Mucosa of gallbladder (tissue), 1 donor: ENCODE measurements at regions not wholly inside any gene's neighbourhood (a gene's known extent, or its start where the extent isn't known, plus 50 kb on each side); places are given as distances from the start of the nearest gene placed in this dataset.

ENCODE experiments used
- DNase-seq: peaks from one replicate; pipeline ENCODE4 v3.0.0-alpha.2; 2020; ENCODE audit warnings: low spot score
- donor health status: DM: no; HTN: no; CAD: no.

- no peak for DNase-seq
Observed at GRCh38 chr4:176507845-176508533, 188.2 kb downstream of the SPCS3 start.

GRCh38 chr4:176508780-176509331 lies 189.1 kb downstream of the SPCS3 start:
- DNase-seq, result no peak

GRCh38 chr4:176525576-176525975 lies 205.8 kb downstream of the SPCS3 start:
- DNase-seq, result no peak

GRCh38 chr4:176526704-176527103 lies 206.9 kb downstream of the SPCS3 start:
- no peak for DNase-seq

- DNase-seq, result no peak
Observed at GRCh38 chr4:176529574-176529973, 209.8 kb downstream of the SPCS3 start.

- no peak for DNase-seq
Observed at GRCh38 chr4:176533159-176533558, 213.4 kb downstream of the SPCS3 start.

- DNase-seq, result no peak
Observed at GRCh38 chr4:176534566-176534965, 214.8 kb downstream of the SPCS3 start.

GRCh38 chr4:176538217-176538925 lies 218.6 kb downstream of the SPCS3 start:
- no peak for DNase-seq

GRCh38 chr4:176539091-176539784 lies 219.5 kb downstream of the SPCS3 start:
- no peak for DNase-seq

- no peak for DNase-seq
Observed at GRCh38 chr4:176539785-176540175, 220.0 kb downstream of the SPCS3 start.

- no peak for DNase-seq
Observed at GRCh38 chr4:176540814-176541213, 221.0 kb downstream of the SPCS3 start.

GRCh38 chr4:176545872-176546271 lies 226.1 kb downstream of the SPCS3 start:
- no peak for DNase-seq

GRCh38 chr4:176546975-176547374 lies 227.2 kb downstream of the SPCS3 start:
- DNase-seq, result no peak

- no peak for DNase-seq
Observed at GRCh38 chr4:176548571-176548970, 228.8 kb downstream of the SPCS3 start.

- DNase-seq, result no peak
Observed at GRCh38 chr4:176549161-176549865, 229.5 kb downstream of the SPCS3 start.

GRCh38 chr4:176558661-176559060 lies 234.1 kb downstream of the VEGFC start:
- no peak for DNase-seq

GRCh38 chr4:176561368-176561767 lies 231.4 kb downstream of the VEGFC start:
- no peak for DNase-seq

GRCh38 chr4:176563591-176563990 lies 229.1 kb downstream of the VEGFC start:
- DNase-seq, result no peak

- no peak for DNase-seq
Observed at GRCh38 chr4:176565049-176565448, 227.7 kb downstream of the VEGFC start.

GRCh38 chr4:176566769-176567168 lies 226.0 kb downstream of the VEGFC start:
- DNase-seq, result no peak

- no peak for DNase-seq
Observed at GRCh38 chr4:176568238-176568637, 224.5 kb downstream of the VEGFC start.

- no peak for DNase-seq
Observed at GRCh38 chr4:176569301-176569700, 223.4 kb downstream of the VEGFC start.
